Upper lobe of left lung (tissue), 4 donors: ENCODE measurements at regions not wholly inside any gene's neighbourhood (a gene's known extent, or its start where the extent isn't known, plus 50 kb on each side); places are given as distances from the start of the nearest gene placed in this dataset.

ENCODE experiments used
- CTCF ChIP-seq, 6 experiments: fragments of 450-650 bp in 4 of 6; fragments of 200-600 bp in 2 of 6; sonication (generic) in 2 of 6; IDR thresholded peaks; one replicate each; pipeline ENCODE4 v1.5.1; 2016 to 2019; ENCODE audit warnings: antibody characterized with exemption in 6 of 6
- EP300 ChIP-seq, 4 donors: sonication (generic); formaldehyde crosslinking; IDR thresholded peaks; one replicate each; pipeline ENCODE4 v1.5.1; 2017; ENCODE audit warnings: antibody characterized with exemption in 4 of 4, control low read depth in 2 of 4
- POLR2A ChIP-seq, 4 donors: fragments of 450-650 bp; IDR thresholded peaks; one replicate each; pipeline ENCODE4 v1.5.1; 2016 to 2017; ENCODE audit warnings: antibody characterized with exemption in 4 of 4, mild to moderate bottlenecking in 2 of 4
- POLR2AphosphoS5 ChIP-seq, 2 donors: sonication (generic); formaldehyde crosslinking; IDR thresholded peaks; one replicate each; pipeline ENCODE4 v1.5.1; 2017; ENCODE audit warnings: antibody characterized with exemption in 2 of 2

GRCh38 chr6:94894300-94894699, 683.0 kb upstream of the MANEA start:
- no peak for TF ChIP-seq CTCF (IDR thresholded peaks at IDR 0.05)
- no peak for TF ChIP-seq EP300 (IDR thresholded peaks at IDR 0.05)
- TF ChIP-seq POLR2AphosphoS5 (IDR thresholded peaks at IDR 0.05), result no peak
- no peak for TF ChIP-seq POLR2A (IDR thresholded peaks at IDR 0.05)
